SK-N-SH treated with all-trans-retinoic acid at 6 μM for 48 hours (cell line): ENCODE measurements at regions not wholly inside any gene's neighbourhood (a gene's known extent, or its start where the extent isn't known, plus 50 kb on each side); places are given as distances from the start of the nearest gene placed in this dataset.

Experiments used
- ATAC-seq: fragments of 200-7000 bp; cut with Tn5 transposase; 3 replicates; pipeline ENCODE4 v1.9.1; 2020; ENCODE audit warnings: mild to moderate bottlenecking, moderate library complexity
- BACH2 ChIP-seq: fragments of 250-450 bp; sonication (Bioruptor Pico); IDR thresholded peaks from 2 replicates; pipeline ENCODE4 v1.9.0; 2021; ENCODE audit warnings: mild to moderate bottlenecking, borderline replicate concordance
- CREB5 ChIP-seq: fragments of 250-450 bp; sonication (Bioruptor Pico); IDR thresholded peaks from 2 replicates; pipeline ENCODE4 v1.5.1; 2020; ENCODE audit warnings: low read depth, mild to moderate bottlenecking, moderate library complexity
- CSDC2 ChIP-seq: fragments of 250-450 bp; sonication (Bioruptor Pico); IDR thresholded peaks from 2 replicates; pipeline ENCODE4 v1.5.0; 2020; ENCODE audit warnings: mild to moderate bottlenecking, moderate library complexity
- CSRNP3 ChIP-seq: fragments of 250-450 bp; sonication (Bioruptor Pico); IDR thresholded peaks from 2 replicates; pipeline ENCODE4 v1.5.1; 2021; ENCODE audit warnings: mild to moderate bottlenecking, moderate library complexity
- ESRRG ChIP-seq: fragments of 250-450 bp; sonication (Bioruptor Pico); IDR thresholded peaks from 2 replicates; pipeline ENCODE4 v1.6.1; 2021; ENCODE audit warnings: mild to moderate bottlenecking
- GLIS3 ChIP-seq: fragments of 250-450 bp; sonication (Bioruptor Pico); IDR thresholded peaks from 2 replicates; pipeline ENCODE4 v1.5.0; 2020; ENCODE audit warnings: mild to moderate bottlenecking, moderate library complexity
- ISL1 ChIP-seq: fragments of 250-450 bp; sonication (Bioruptor Pico); IDR thresholded peaks from 2 replicates; pipeline ENCODE4 v2.1.2; 2022; ENCODE audit warnings: mild to moderate bottlenecking, moderate library complexity
- POU6F1 ChIP-seq: fragments of 250-450 bp; sonication (Bioruptor Pico); IDR thresholded peaks from 2 replicates; pipeline ENCODE4 v1.8.0; 2021; ENCODE audit warnings: low read depth, mild to moderate bottlenecking, moderate library complexity, borderline replicate concordance
- PPARA ChIP-seq: fragments of 250-450 bp; sonication (Bioruptor Pico); IDR thresholded peaks from 2 replicates; pipeline ENCODE4 v1.5.0; 2020; ENCODE audit warnings: mild to moderate bottlenecking, borderline replicate concordance
- RARB ChIP-seq: fragments of 250-450 bp; sonication (Bioruptor Pico); IDR thresholded peaks from 2 replicates; pipeline ENCODE4 v1.8.0; 2021; ENCODE audit warnings: mild to moderate bottlenecking, moderate library complexity
- TCF4 ChIP-seq: fragments of 250-450 bp; sonication (Bioruptor Pico); IDR thresholded peaks from 2 replicates; pipeline ENCODE4 v1.8.0; 2021; ENCODE audit warnings: mild to moderate bottlenecking, moderate library complexity, borderline replicate concordance
- TOX ChIP-seq: fragments of 250-450 bp; sonication (Bioruptor Pico); IDR thresholded peaks from 2 replicates; pipeline ENCODE4 v1.8.0; 2021; ENCODE audit warnings: mild to moderate bottlenecking, moderate library complexity, borderline replicate concordance
- TSHZ2 ChIP-seq: fragments of 250-450 bp; sonication (Bioruptor Pico); IDR thresholded peaks from 2 replicates; pipeline ENCODE4 v1.5.0; 2020; ENCODE audit warnings: mild to moderate bottlenecking, moderate library complexity
- ZC3H10 ChIP-seq: fragments of 250-450 bp; sonication (Bioruptor Pico); IDR thresholded peaks from 2 replicates; pipeline ENCODE4 v1.5.1; 2021; ENCODE audit warnings: mild to moderate bottlenecking, moderate library complexity
- ZFP3 ChIP-seq: fragments of 250-450 bp; sonication (Bioruptor Pico); IDR thresholded peaks from 2 replicates; pipeline ENCODE4 v1.5.0; 2020; ENCODE audit warnings: mild to moderate bottlenecking, moderate library complexity
- ZFP30 ChIP-seq: fragments of 450-650 bp; formaldehyde crosslinking; IDR thresholded peaks from 2 replicates; pipeline ENCODE4 v1.5.0; 2022; ENCODE audit warnings: mild to moderate bottlenecking, moderate library complexity
- ZNF565 ChIP-seq: fragments of 450-650 bp; formaldehyde crosslinking; conservative IDR thresholded peaks from 2 replicates; pipeline ENCODE4 v1.5.0; 2020; ENCODE audit warnings: low read depth, mild to moderate bottlenecking, moderate library complexity
- ZNF70 ChIP-seq: fragments of 450-650 bp; formaldehyde crosslinking; IDR thresholded peaks from 2 replicates; pipeline ENCODE4 v1.5.0; 2020; ENCODE audit warnings: mild to moderate bottlenecking, moderate library complexity
- TF ChIP-seq, protein P1 (sequence below): fragments of 250-450 bp; sonication (Bioruptor Pico); IDR thresholded peaks from 2 replicates; pipeline ENCODE4 v1.8.0; 2020; ENCODE audit warnings: mild to moderate bottlenecking, moderate library complexity, borderline replicate concordance

- ATAC-seq = no peak
Observed at GRCh38 chr12:60393093-60393492, 797.3 kb downstream of the SLC16A7 start.

DNA sequence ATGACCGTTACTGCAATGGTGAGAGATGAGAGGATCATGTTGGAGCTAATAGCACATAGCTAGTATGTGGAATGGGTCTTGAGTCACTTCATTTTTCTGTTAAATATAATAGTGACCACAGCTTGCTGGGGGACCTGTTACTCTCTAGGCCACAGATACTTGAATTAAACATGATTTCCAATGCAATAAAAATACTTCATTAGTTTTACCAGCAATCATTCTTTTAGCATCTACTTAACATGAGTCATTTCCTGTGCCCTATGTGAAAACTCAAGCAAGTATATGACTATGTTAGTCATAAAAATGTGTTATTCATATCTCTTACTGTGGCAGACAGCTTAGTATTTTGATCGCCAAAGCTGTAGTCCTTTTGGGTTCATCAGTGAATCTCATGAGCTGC lies 798.8 kb downstream of the SLC16A7 start:
- no peak; the same call in 2 of the 3 replicates for ATAC-seq

More at GRCh38 chr12:60393093-60393492, 797.3 kb downstream of the SLC16A7 start:
- TF ChIP-seq RARB (CRISPR knock-in tag) (no peak), ESRRG (CRISPR knock-in tag) (no peak), TCF4 (no peak)

More for the DNA sequence above, 798.8 kb downstream of the SLC16A7 start:
- TF ChIP-seq CSDC2 (CRISPR knock-in tag) (no peak), ZFP3 (no peak), PPARA (no peak), ZC3H10 (no peak), GLIS3 (CRISPR knock-in tag) (no peak), POU6F1 (CRISPR knock-in tag) (no peak), ZFP30 (CRISPR knock-in tag) (no peak), ESRRG (CRISPR knock-in tag) (no peak), RARB (CRISPR knock-in tag) (no peak), ISL1 (CRISPR knock-in tag) (no peak), CREB5 (CRISPR knock-in tag) (no peak), BACH2 (no peak), TSHZ2 (CRISPR knock-in tag) (no peak), ZNF70 (CRISPR knock-in tag) (no peak), TOX (no peak), ZNF565 (CRISPR knock-in tag) (no peak), CSRNP3 (CRISPR knock-in tag) (no peak)
- TF ChIP-seq, protein P1, sequence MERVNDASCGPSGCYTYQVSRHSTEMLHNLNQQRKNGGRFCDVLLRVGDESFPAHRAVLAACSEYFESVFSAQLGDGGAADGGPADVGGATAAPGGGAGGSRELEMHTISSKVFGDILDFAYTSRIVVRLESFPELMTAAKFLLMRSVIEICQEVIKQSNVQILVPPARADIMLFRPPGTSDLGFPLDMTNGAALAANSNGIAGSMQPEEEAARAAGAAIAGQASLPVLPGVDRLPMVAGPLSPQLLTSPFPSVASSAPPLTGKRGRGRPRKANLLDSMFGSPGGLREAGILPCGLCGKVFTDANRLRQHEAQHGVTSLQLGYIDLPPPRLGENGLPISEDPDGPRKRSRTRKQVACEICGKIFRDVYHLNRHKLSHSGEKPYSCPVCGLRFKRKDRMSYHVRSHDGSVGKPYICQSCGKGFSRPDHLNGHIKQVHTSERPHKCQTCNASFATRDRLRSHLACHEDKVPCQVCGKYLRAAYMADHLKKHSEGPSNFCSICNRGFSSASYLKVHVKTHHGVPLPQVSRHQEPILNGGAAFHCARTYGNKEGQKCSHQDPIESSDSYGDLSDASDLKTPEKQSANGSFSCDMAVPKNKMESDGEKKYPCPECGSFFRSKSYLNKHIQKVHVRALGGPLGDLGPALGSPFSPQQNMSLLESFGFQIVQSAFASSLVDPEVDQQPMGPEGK (CRISPR knock-in tag) = no peak
